ENCODE measurements at regions not wholly inside any gene's neighbourhood (a gene's known extent, or its start where the extent isn't known, plus 50 kb on each side); places are given as distances from the start of the nearest gene placed in this dataset.

GRCh38 chr3:181896605-181897004 lies 184.9 kb downstream of the SOX2 start:
- ChIA-PET CTCF (no interaction called here), POLR2A (no interaction called here)
- Histone ChIP-seq H3K27me3 (replicated peaks in 2 of 5; ENCODE audit: control insufficient read depth in 4 of 5, insufficient read depth in 5 of 5, low read length in 4 of 5) (peaks cover 0 to 2% (median 0%) of the 10 kb centered on the region in 5 experiments), H3K36me3 (ENCODE audit: control insufficient read depth in 4 of 4, insufficient read depth in 4 of 4, low read length in 3 of 4) (no peaks in the 10 kb centered on the region), H3K9me3 (ENCODE audit: control extremely low read depth in 1 of 5, control insufficient read depth in 4 of 5, insufficient read depth in 2 of 5, low read depth in 1 of 5, low read length in 4 of 5) (no peaks in the 10 kb centered on the region), H3K4me1 (ENCODE audit: control extremely low read depth in 1 of 4, control insufficient read depth in 4 of 4, insufficient read depth in 4 of 4, low read length in 3 of 4) (no peaks in the 10 kb centered on the region), H3K4me3 (ENCODE audit: control insufficient read depth in 1 of 7, extremely low read depth in 1 of 7, insufficient read depth in 4 of 7, low read depth in 2 of 7, low read length in 6 of 7) (no peak overlapping the region), H3K27ac (ENCODE audit: insufficient read depth in 1 of 2, low read depth in 1 of 2, low read length in 2 of 2, poor library complexity in 1 of 2, severe bottlenecking in 2 of 2) (no peak overlapping the region)
- DNase-seq, result no peak
- 100% methylated on average over 2 of the region's 2 CpGs for WGBS (ENCODE audit: insufficient coverage)

DNA sequence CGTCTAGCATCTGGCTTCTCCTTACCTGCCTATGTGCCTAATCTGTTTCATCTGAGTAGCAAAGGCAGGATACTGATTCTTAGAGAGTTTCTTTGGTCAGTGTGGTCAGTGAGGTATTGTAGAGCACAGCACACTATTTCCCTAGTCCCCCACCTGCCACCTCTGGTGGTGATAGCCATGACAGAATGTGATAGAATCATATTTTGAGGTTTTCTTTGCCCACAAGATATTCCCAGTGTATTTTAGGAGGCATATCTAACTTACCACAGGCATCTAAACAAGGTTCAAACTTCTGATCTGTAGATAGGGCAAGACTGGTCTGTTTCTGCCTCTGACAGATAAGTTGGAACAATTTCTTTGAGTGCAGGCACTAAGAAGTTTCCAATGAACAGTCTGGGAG lies 188.0 kb downstream of the SOX2 start:
- CTCF ChIA-PET, result no interaction called here
- H3K9me3 ChIP-seq (ENCODE audit: control extremely low read depth in 1 of 5, control insufficient read depth in 4 of 5, insufficient read depth in 2 of 5, low read depth in 1 of 5, low read length in 4 of 5), result no peaks in the 10 kb centered on the region
- H3K27ac ChIP-seq (ENCODE audit: insufficient read depth in 1 of 2, low read depth in 1 of 2, low read length in 2 of 2, poor library complexity in 1 of 2, severe bottlenecking in 2 of 2), result no peak overlapping the region
- no peaks in the 10 kb centered on the region for H3K4me1 ChIP-seq (ENCODE audit: control extremely low read depth in 1 of 4, control insufficient read depth in 4 of 4, insufficient read depth in 4 of 4, low read length in 3 of 4)
- H3K36me3 ChIP-seq (ENCODE audit: control insufficient read depth in 4 of 4, insufficient read depth in 4 of 4, low read length in 3 of 4), result no peaks in the 10 kb centered on the region
- 60% methylated on average over 1 of the region's 1 CpG for WGBS (ENCODE audit: insufficient coverage)
- peak in 1 of 3 donors; percentile 10 for DNase-seq
- H3K4me3 ChIP-seq (ENCODE audit: control insufficient read depth in 1 of 7, extremely low read depth in 1 of 7, insufficient read depth in 4 of 7, low read depth in 2 of 7, low read length in 6 of 7), result no peak overlapping the region
- POLR2A ChIA-PET, result no interaction called here
- peaks cover 0 to 2% (median 0%) of the 10 kb centered on the region in 5 experiments for H3K27me3 ChIP-seq (replicated peaks in 2 of 5; ENCODE audit: control insufficient read depth in 4 of 5, insufficient read depth in 5 of 5, low read length in 4 of 5)

- ChIA-PET POLR2A (interaction anchor here (0.6 kb wide), 1 partner anchor 57 kb away, joined by 3 read pairs; no protein-coding TSS in a partner anchor), CTCF (no interaction called here)
- 49% methylated on average over 3 of the region's 3 CpGs for WGBS (ENCODE audit: insufficient coverage)
Measured at GRCh38 chr3:181901626-181902025, 189.9 kb downstream of the SOX2 start.

GRCh38 chr3:181906338-181906737 lies 194.6 kb downstream of the SOX2 start:
- Histone ChIP-seq H3K9me3 (ENCODE audit: control extremely low read depth in 1 of 5, control insufficient read depth in 4 of 5, insufficient read depth in 2 of 5, low read depth in 1 of 5, low read length in 4 of 5) (no peaks in the 10 kb centered on the region), H3K4me3 (ENCODE audit: control insufficient read depth in 1 of 7, extremely low read depth in 1 of 7, insufficient read depth in 4 of 7, low read depth in 2 of 7, low read length in 6 of 7) (no peak overlapping the region), H3K27me3 (replicated peaks in 2 of 5; ENCODE audit: control insufficient read depth in 4 of 5, insufficient read depth in 5 of 5, low read length in 4 of 5) (no peaks in the 10 kb centered on the region), H3K36me3 (ENCODE audit: control insufficient read depth in 4 of 4, insufficient read depth in 4 of 4, low read length in 3 of 4) (no peaks in the 10 kb centered on the region), H3K4me1 (ENCODE audit: control extremely low read depth in 1 of 4, control insufficient read depth in 4 of 4, insufficient read depth in 4 of 4, low read length in 3 of 4) (no peaks in the 10 kb centered on the region), H3K27ac (ENCODE audit: insufficient read depth in 1 of 2, low read depth in 1 of 2, low read length in 2 of 2, poor library complexity in 1 of 2, severe bottlenecking in 2 of 2) (no peak overlapping the region)
- DNase-seq, result no peak
- no CpG with 5 or more reads among the region's 3 CpGs for WGBS (ENCODE audit: insufficient coverage)
- CTCF ChIA-PET, result no interaction called here
- POLR2A ChIA-PET, result no interaction called here

More at GRCh38 chr3:181901626-181902025, 189.9 kb downstream of the SOX2 start:
- H3K36me3 ChIP-seq (ENCODE audit: control insufficient read depth in 4 of 4, insufficient read depth in 4 of 4, low read length in 3 of 4), result no peaks in the 10 kb centered on the region
- no peaks in the 10 kb centered on the region for H3K9me3 ChIP-seq (ENCODE audit: control extremely low read depth in 1 of 5, control insufficient read depth in 4 of 5, insufficient read depth in 2 of 5, low read depth in 1 of 5, low read length in 4 of 5)
- no peak overlapping the region for H3K4me3 ChIP-seq (ENCODE audit: control insufficient read depth in 1 of 7, extremely low read depth in 1 of 7, insufficient read depth in 4 of 7, low read depth in 2 of 7, low read length in 6 of 7)
- no peaks in the 10 kb centered on the region for H3K4me1 ChIP-seq (ENCODE audit: control extremely low read depth in 1 of 4, control insufficient read depth in 4 of 4, insufficient read depth in 4 of 4, low read length in 3 of 4)
- H3K27ac ChIP-seq (ENCODE audit: insufficient read depth in 1 of 2, low read depth in 1 of 2, low read length in 2 of 2, poor library complexity in 1 of 2, severe bottlenecking in 2 of 2), result no peak overlapping the region
- peaks cover 0 to 2% (median 0%) of the 10 kb centered on the region in 5 experiments for H3K27me3 ChIP-seq (replicated peaks in 2 of 5; ENCODE audit: control insufficient read depth in 4 of 5, insufficient read depth in 5 of 5, low read length in 4 of 5)
- DNase-seq, result no peak

DNA sequence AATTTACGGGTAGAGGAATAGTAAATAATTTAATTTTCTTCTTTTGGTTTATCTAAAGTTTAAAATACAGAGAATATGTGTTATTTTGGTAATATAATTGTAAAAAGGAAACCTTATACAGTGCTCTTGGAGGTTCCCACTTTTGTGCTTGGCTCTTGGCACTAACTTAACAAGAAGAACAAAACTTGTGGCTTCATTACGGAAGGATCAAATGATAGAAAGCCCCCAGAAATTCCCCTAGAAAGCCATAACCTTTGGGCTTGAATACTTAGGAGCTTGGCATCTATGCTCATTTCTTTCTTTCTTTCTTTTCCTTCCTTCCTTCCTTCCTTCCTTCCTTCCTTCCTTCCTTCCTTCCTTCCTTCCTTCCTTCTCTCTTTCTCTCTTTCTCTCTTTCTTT lies 197.5 kb downstream of the SOX2 start:
- Histone ChIP-seq H3K36me3 (ENCODE audit: control insufficient read depth in 4 of 4, insufficient read depth in 4 of 4, low read length in 3 of 4) (no peaks in the 10 kb centered on the region), H3K4me1 (ENCODE audit: control extremely low read depth in 1 of 4, control insufficient read depth in 4 of 4, insufficient read depth in 4 of 4, low read length in 3 of 4) (no peaks in the 10 kb centered on the region), H3K4me3 (ENCODE audit: control insufficient read depth in 1 of 7, extremely low read depth in 1 of 7, insufficient read depth in 4 of 7, low read depth in 2 of 7, low read length in 6 of 7) (no peak overlapping the region), H3K27ac (ENCODE audit: insufficient read depth in 1 of 2, low read depth in 1 of 2, low read length in 2 of 2, poor library complexity in 1 of 2, severe bottlenecking in 2 of 2) (no peak overlapping the region), H3K9me3 (ENCODE audit: control extremely low read depth in 1 of 5, control insufficient read depth in 4 of 5, insufficient read depth in 2 of 5, low read depth in 1 of 5, low read length in 4 of 5) (no peaks in the 10 kb centered on the region), H3K27me3 (replicated peaks in 2 of 5; ENCODE audit: control insufficient read depth in 4 of 5, insufficient read depth in 5 of 5, low read length in 4 of 5) (no peaks in the 10 kb centered on the region)
- 90% methylated on average over 1 of the region's 2 CpGs for WGBS (ENCODE audit: insufficient coverage)
- no peak for DNase-seq
- ChIA-PET CTCF (no interaction called here), POLR2A (no interaction called here)

- no peak for DNase-seq
- 100% methylated on average over 3 of the region's 4 CpGs for WGBS (ENCODE audit: insufficient coverage)
- Histone ChIP-seq H3K4me3 (ENCODE audit: control insufficient read depth in 1 of 7, extremely low read depth in 1 of 7, insufficient read depth in 4 of 7, low read depth in 2 of 7, low read length in 6 of 7) (no peak overlapping the region), H3K9me3 (ENCODE audit: control extremely low read depth in 1 of 5, control insufficient read depth in 4 of 5, insufficient read depth in 2 of 5, low read depth in 1 of 5, low read length in 4 of 5) (no peaks in the 10 kb centered on the region), H3K27ac (ENCODE audit: insufficient read depth in 1 of 2, low read depth in 1 of 2, low read length in 2 of 2, poor library complexity in 1 of 2, severe bottlenecking in 2 of 2) (no peak overlapping the region), H3K27me3 (replicated peaks in 2 of 5; ENCODE audit: control insufficient read depth in 4 of 5, insufficient read depth in 5 of 5, low read length in 4 of 5) (no peaks in the 10 kb centered on the region), H3K4me1 (ENCODE audit: control extremely low read depth in 1 of 4, control insufficient read depth in 4 of 4, insufficient read depth in 4 of 4, low read length in 3 of 4) (no peaks in the 10 kb centered on the region), H3K36me3 (ENCODE audit: control insufficient read depth in 4 of 4, insufficient read depth in 4 of 4, low read length in 3 of 4) (no peaks in the 10 kb centered on the region)
- ChIA-PET CTCF (no interaction called here), POLR2A (no interaction called here)
Measured at GRCh38 chr3:181912384-181912783, 200.7 kb downstream of the SOX2 start.

- Histone ChIP-seq H3K9me3 (ENCODE audit: control extremely low read depth in 1 of 5, control insufficient read depth in 4 of 5, insufficient read depth in 2 of 5, low read depth in 1 of 5, low read length in 4 of 5) (no peaks in the 10 kb centered on the region), H3K4me1 (ENCODE audit: control extremely low read depth in 1 of 4, control insufficient read depth in 4 of 4, insufficient read depth in 4 of 4, low read length in 3 of 4) (no peaks in the 10 kb centered on the region), H3K27ac (ENCODE audit: insufficient read depth in 1 of 2, low read depth in 1 of 2, low read length in 2 of 2, poor library complexity in 1 of 2, severe bottlenecking in 2 of 2) (no peak overlapping the region), H3K4me3 (ENCODE audit: control insufficient read depth in 1 of 7, extremely low read depth in 1 of 7, insufficient read depth in 4 of 7, low read depth in 2 of 7, low read length in 6 of 7) (no peak overlapping the region), H3K27me3 (replicated peaks in 2 of 5; ENCODE audit: control insufficient read depth in 4 of 5, insufficient read depth in 5 of 5, low read length in 4 of 5) (no peaks in the 10 kb centered on the region), H3K36me3 (ENCODE audit: control insufficient read depth in 4 of 4, insufficient read depth in 4 of 4, low read length in 3 of 4) (no peaks in the 10 kb centered on the region)
- POLR2A ChIA-PET, result no interaction called here
- CTCF ChIA-PET, result no interaction called here
- no CpG with 5 or more reads among the region's 2 CpGs for WGBS (ENCODE audit: insufficient coverage)
- DNase-seq, result no peak
Measured at GRCh38 chr3:181913254-181913653, 201.5 kb downstream of the SOX2 start.

All from common myeloid progenitor, CD34-positive (primary cell).